HUDEP-2 (cell line): ENCODE measurements at regions not wholly inside any gene's neighbourhood (a gene's known extent, or its start where the extent isn't known, plus 50 kb on each side); places are given as distances from the start of the nearest gene placed in this dataset.

Source experiments
- DNase-seq, 76 experiments: peaks; one replicate each; lab custom pipeline; 2025; ENCODE audit not compliant: unreplicated experiment in 76 of 76; lab: John Stamatoyannopoulos, UW

GRCh38 chr11:70019576-70020011 lies 58.5 kb upstream of the ANO1 start:
- DNase-seq: no peak

DNA sequence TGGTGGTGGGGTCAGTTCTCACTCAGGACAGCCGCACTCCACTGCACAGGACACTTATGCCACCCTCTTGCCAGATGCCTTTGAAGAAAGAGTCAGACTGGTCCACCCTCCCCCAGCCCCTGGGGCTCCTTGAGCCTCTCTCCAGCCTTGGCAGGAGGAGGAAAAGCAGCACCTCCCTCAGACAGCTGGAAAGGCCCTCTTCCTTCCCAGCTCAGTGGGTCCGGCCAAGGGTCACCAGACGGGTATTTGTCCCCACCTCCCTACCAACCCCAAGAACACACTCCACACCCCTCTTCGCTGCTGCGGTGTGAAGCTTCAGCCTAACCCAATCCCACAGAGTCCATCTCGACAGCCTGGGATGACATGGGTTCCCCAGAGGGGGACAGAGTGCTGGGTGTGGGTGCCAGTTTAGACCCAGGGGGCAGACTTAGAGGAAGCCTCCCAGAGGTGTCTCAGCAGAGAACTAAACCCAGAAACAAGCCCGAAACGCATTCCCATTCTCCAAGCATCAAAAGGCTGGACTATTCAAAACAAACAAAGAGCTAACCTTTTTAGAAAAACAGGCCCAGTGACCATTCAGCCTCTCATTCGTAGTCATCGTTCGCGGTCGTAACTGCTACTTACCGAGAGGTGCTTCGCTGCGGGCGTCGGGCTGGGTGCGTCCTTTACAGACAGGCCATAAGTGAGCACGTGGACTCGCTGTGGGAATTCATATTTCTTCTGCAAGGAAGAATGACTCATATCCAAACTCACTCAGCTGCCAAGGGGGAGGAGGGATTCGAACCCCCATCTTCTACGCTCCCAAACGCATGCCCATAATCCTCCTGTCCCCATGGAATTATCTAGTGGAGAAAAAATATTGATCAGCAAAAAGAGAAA lies 57.5 kb upstream of the ANO1 start:
- no peak for DNase-seq

- DNase-seq: no peak
Measured at GRCh38 chr11:70021586-70021985, 56.5 kb upstream of the ANO1 start.

DNA sequence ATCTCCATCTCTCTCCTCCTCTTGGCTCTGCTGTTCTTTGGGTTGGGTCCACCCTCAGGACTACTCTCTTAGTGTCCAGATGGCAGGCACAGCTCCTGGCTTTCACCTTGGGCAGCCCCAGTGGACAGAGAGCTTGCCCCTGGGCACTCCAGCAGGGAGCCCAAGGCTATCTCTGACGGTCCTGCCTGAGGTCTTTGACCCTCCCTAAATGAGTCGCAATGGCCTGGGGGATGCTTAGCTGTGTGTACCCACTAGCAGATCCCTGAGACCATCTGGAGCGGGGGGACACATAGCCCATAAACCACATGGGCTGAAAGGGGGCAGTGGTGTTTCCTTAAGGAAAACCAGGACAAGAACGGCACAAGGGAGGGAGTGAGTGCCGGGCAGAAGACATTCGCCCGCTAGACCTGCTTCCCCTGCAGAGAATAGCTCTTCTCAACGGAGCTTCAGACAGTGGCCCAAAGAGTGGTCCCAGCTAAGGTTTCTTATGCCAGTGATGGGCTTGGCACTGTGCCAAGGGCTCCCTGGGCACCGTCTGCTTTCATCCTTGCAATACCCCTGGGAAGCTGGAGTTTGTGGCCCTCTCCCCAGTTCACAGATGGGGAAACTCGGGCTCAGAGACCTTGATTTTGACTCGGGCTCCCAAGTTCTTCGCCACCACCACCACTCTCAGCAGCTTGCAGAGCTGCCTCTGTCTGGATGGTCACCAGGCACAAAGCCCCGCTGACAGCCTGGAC lies 53.9 kb upstream of the ANO1 start:
- no peak for DNase-seq

DNA sequence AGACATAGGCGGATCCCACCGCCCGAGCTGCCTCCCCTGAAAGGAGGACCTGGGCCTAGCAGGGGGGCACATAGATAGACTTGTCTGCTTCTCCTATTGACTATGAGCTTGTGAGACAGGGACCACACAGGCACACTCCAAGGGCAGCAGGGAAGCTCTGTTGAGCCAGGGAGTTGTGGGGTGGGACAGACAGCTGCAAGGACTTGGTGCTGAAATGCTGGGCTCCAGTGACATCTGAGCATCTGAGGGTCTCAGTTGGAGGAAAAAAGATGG lies 53.4 kb upstream of the ANO1 start:
- no peak for DNase-seq

- no peak for DNase-seq
Measured at GRCh38 chr11:70025308-70025707, 52.8 kb upstream of the ANO1 start.

DNA sequence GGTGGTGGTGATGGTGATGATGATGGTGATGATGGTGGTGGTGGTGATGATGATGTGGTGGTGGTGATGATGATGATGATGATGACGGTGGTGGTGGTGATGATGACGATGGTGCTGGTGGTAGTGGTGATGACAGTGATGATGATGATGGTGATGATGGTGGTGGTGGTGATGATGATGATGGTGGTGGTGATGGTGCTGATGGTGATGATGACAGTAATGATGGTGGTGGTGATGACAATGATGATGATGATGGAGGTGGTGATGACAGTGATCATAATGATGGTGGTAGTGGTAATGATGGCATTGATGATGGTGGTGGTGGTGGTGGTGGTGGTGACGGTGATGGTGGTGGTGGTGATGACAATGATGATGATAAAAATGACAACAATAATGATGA lies 52.1 kb upstream of the ANO1 start:
- DNase-seq: no peak

- no peak for DNase-seq
Measured at GRCh38 chr11:70026726-70027125, 51.4 kb upstream of the ANO1 start.

DNA sequence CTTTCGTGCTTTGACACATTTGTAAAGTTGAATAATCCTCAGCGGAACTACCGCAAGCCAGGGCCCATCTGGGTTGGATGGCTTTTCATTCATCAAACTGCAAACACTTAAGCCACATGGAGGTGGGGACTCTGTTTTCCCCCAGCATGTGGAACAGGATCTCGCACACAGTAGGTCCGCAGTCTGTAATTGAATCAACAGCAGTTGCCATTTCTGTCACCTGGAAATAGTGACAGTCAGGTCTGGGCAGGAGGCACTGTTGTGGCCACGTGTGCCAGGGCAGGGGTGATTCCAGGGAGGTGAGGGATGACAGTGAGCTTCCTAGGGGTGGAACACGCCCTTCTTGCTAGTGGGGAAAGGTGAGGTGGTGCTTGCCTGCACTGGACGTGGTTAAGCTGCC lies 50.7 kb upstream of the ANO1 start:
- no peak for DNase-seq

DNA sequence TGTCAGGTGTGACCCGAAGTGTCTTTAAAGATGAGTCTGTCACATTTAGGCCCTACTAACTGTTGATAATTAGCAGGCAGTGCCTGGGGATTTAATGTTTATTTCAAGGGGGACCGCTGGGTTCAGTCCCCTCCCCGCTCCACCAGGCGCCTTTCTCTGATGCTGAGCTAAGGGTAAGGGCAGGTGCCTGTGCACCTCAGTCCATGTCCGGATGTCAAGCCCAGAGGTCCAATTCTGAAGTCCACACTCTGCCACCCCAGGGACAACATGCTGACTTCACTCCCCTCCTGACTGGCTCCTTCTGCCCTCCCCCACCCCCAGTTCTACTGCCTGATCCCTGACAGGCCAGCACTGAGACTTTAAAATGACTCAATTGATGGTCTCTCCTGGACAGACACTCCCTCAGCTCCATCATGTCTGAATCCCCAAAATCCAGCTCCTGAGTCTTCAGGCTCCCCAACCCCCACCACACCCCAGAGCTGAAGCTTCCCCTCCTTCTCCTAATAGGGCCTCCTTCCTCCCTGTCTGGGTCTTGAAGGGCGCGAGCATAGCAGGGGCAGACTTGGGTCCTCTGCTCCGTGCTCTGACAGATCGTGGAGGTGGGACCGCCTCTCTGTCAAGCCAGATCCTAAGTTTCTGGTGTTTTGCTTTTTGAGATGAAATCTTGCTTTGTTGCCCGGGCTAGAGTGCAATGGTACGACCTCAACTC lies 49.8 kb upstream of the ANO1 start:
- DNase-seq: no peak
